Ramos (cell line): ENCODE measurements at regions not wholly inside any gene's neighbourhood (a gene's known extent, or its start where the extent isn't known, plus 50 kb on each side); places are given as distances from the start of the nearest gene placed in this dataset.
"Not testable (repeated sequence)": the region's sequence is repeated elsewhere in the genome, so short reads cannot be mapped to it uniquely, and the experiment has no call there.

ENCODE experiments used
- in situ Hi-C: fragments of 300-500 bp; cut with MboI; formaldehyde crosslinking; loops from one replicate; pipeline ENCODE4 v1.14.3; 2022; ENCODE audit warnings: low sequenced_read_pairs; ENCODE audit not compliant: unreplicated experiment

GRCh38 chr1:67482733-67483482 is 52.7 kb upstream of the SERBP1 start:
- in situ Hi-C loops = no loop called here

- in situ Hi-C loops = no loop called here
These were observed 54.3 kb upstream of the SERBP1 start for GRCh38 chr1:67484492-67484891.

- in situ Hi-C loops = no loop called here
These were observed 55.0 kb upstream of the SERBP1 start for GRCh38 chr1:67485046-67485811.

- in situ Hi-C loops = loop anchor here (10.0 kb wide), 1 partner anchor 265 kb away; no protein-coding TSS in a partner anchor
These were observed 59.4 kb upstream of the SERBP1 start for GRCh38 chr1:67489643-67490042.

- in situ Hi-C loops = loop anchor here (10.0 kb wide), 1 partner anchor 266 kb away; no protein-coding TSS in a partner anchor
These were observed 61.1 kb upstream of the SERBP1 start for GRCh38 chr1:67491280-67491679.

GRCh38 chr1:67493148-67493547 is 62.9 kb upstream of the SERBP1 start:
- in situ Hi-C loops = loop anchor here (10.0 kb wide), 1 partner anchor 268 kb away; no protein-coding TSS in a partner anchor

- in situ Hi-C loops = loop anchor here (10.0 kb wide), 1 partner anchor 271 kb away; no protein-coding TSS in a partner anchor
These were observed 65.1 kb upstream of the SERBP1 start for GRCh38 chr1:67495327-67495726.

GRCh38 chr1:67496329-67496728 is 66.1 kb upstream of the SERBP1 start:
- in situ Hi-C loops = loop anchor here (10.0 kb wide), 1 partner anchor 272 kb away; no protein-coding TSS in a partner anchor

GRCh38 chr1:67500413-67500959 is 70.3 kb upstream of the SERBP1 start:
- in situ Hi-C loops = loop anchor here (5.0 to 10.0 kb wide), 2 partner anchors 148 to 736 kb away; no protein-coding TSS in a partner anchor

- in situ Hi-C loops = loop anchor here (5.0 to 10.0 kb wide), 2 partner anchors 152 to 739 kb away; no protein-coding TSS in a partner anchor
These were observed 73.8 kb upstream of the SERBP1 start for GRCh38 chr1:67503974-67504373.

- in situ Hi-C loops = not testable (repeated sequence)
These were observed 83.4 kb upstream of the SERBP1 start for GRCh38 chr1:67513392-67514294.

GRCh38 chr1:67514300-67514699 is 84.1 kb upstream of the SERBP1 start:
- in situ Hi-C loops = no loop called here

- in situ Hi-C loops = no loop called here
These were observed 84.6 kb upstream of the SERBP1 start for GRCh38 chr1:67514786-67515185.

- in situ Hi-C loops = no loop called here
These were observed 85.3 kb upstream of the SERBP1 start for GRCh38 chr1:67515324-67516080.

GRCh38 chr1:67517046-67517445 is 86.8 kb upstream of the SERBP1 start:
- in situ Hi-C loops = no loop called here

- in situ Hi-C loops = no loop called here
These were observed 91.8 kb upstream of the SERBP1 start for GRCh38 chr1:67522001-67522441.

GRCh38 chr1:67522793-67523192 is 92.6 kb upstream of the SERBP1 start:
- in situ Hi-C loops = no loop called here

GRCh38 chr1:67524143-67525052 is 94.2 kb upstream of the SERBP1 start:
- in situ Hi-C loops = no loop called here
